HEK293 (cell line): ENCODE measurements at regions not wholly inside any gene's neighbourhood (a gene's known extent, or its start where the extent isn't known, plus 50 kb on each side); places are given as distances from the start of the nearest gene placed in this dataset.
"Not testable (repeated sequence)": the region's sequence is repeated elsewhere in the genome, so short reads cannot be mapped to it uniquely, and the experiment has no call there.

Experiments
- CTCF ChIA-PET: fragments of 350-600 bp; formaldehyde crosslinking; extraction: SDS; loops from one replicate; lab custom pipeline; 2021; ENCODE audit warnings: antibody characterized with exemption; lab: Yijun Ruan, JAX
- POLR2A ChIA-PET: fragments of 300-600 bp; formaldehyde crosslinking; extraction: SDS; loops from one replicate; lab custom pipeline; 2020; ENCODE audit warnings: antibody characterized with exemption, inconsistent platforms; lab: Yijun Ruan, JAX
- H3K27ac ChIP-seq: fragments of 200-500 bp; sonication (Bioruptor generic); 2 replicates; pipeline ENCODE4 v1.5.1; 2014; ENCODE audit warnings: low read depth, low read length, control low read depth, inconsistent platforms; ENCODE audit errors: extremely low read depth
- H3K36me3 ChIP-seq, 2 experiments: fragments of 200-500 bp in 1 of 2; sonication (Bioruptor generic) in 1 of 2; 1 replicate in 1 of 2; 2 replicates in 1 of 2; pipeline ENCODE4 v1.5.1; 2014 to 2017; ENCODE audit warnings: inconsistent platforms in 2 of 2, low read length in 2 of 2; ENCODE audit not compliant: control insufficient read depth in 2 of 2, insufficient read depth in 1 of 2
- H3K4me1 ChIP-seq: fragments of 200-500 bp; sonication (Bioruptor generic); 2 replicates; pipeline ENCODE4 v1.5.1; 2014; ENCODE audit warnings: mild to moderate bottlenecking, low read length, inconsistent platforms; ENCODE audit not compliant: control insufficient read depth, insufficient read depth
- H3K4me3 ChIP-seq: 2 replicates; pipeline ENCODE4 v1.5.1; 2011; ENCODE audit warnings: low read depth, mild to moderate bottlenecking, control low read depth, low read length, moderate library complexity
- H3K9me3 ChIP-seq: fragments of 200-500 bp; sonication (Bioruptor generic); 2 replicates; pipeline ENCODE4 v1.5.1; 2014; ENCODE audit warnings: low read depth, low read length, inconsistent platforms; ENCODE audit not compliant: control insufficient read depth, insufficient read depth
- KLF1 ChIP-seq: fragments of 450-650 bp; formaldehyde crosslinking; IDR thresholded peaks from 2 replicates; pipeline ENCODE4 v1.5.1; 2016; ENCODE audit warnings: missing biosample characterization, missing genetic modification characterization
- MZF1 ChIP-seq: fragments of 450-650 bp; formaldehyde crosslinking; IDR thresholded peaks from 2 replicates; pipeline ENCODE4 v1.5.1; 2017; ENCODE audit warnings: missing biosample characterization, missing genetic modification characterization, borderline replicate concordance
- PRDM6 ChIP-seq: fragments of 450-650 bp; formaldehyde crosslinking; IDR thresholded peaks from 2 replicates; pipeline ENCODE4 v1.5.1; 2017; ENCODE audit warnings: missing biosample characterization, missing genetic modification characterization
- SETDB1 ChIP-seq: IDR thresholded peaks from one replicate; pipeline ENCODE4 v1.6.1; 2017; ENCODE audit warnings: mild to moderate bottlenecking, low read length, moderate library complexity, mixed read lengths; ENCODE audit not compliant: insufficient read length
- SP7 ChIP-seq: fragments of 450-650 bp; formaldehyde crosslinking; IDR thresholded peaks from 2 replicates; pipeline ENCODE4 v1.5.1; 2016; ENCODE audit warnings: missing biosample characterization, missing genetic modification characterization
- TCF7L2 ChIP-seq: IDR thresholded peaks from 2 replicates; pipeline ENCODE4 v1.6.1; 2011; ENCODE audit warnings: low read depth, mild to moderate bottlenecking, inconsistent platforms, low read length, moderate library complexity, borderline replicate concordance
- ZBTB44 ChIP-seq: fragments of 450-650 bp; IDR thresholded peaks from 2 replicates; pipeline ENCODE4 v1.5.1; 2018; ENCODE audit warnings: missing biosample characterization, mild to moderate bottlenecking, missing genetic modification characterization
- ZIC2 ChIP-seq: fragments of 450-650 bp; formaldehyde crosslinking; IDR thresholded peaks from 2 replicates; pipeline ENCODE4 v1.5.1; 2016; ENCODE audit warnings: missing biosample characterization, missing genetic modification characterization
- ZNF140 ChIP-seq: fragments of 450-650 bp; formaldehyde crosslinking; IDR thresholded peaks from 2 replicates; pipeline ENCODE4 v1.5.1; 2016; ENCODE audit warnings: missing biosample characterization, missing genetic modification characterization
- ZNF148 ChIP-seq: fragments of 450-650 bp; formaldehyde crosslinking; IDR thresholded peaks from 2 replicates; pipeline ENCODE4 v1.5.0; 2017; ENCODE audit warnings: missing biosample characterization, missing genetic modification characterization, borderline replicate concordance
- ZNF2 ChIP-seq: fragments of 450-650 bp; formaldehyde crosslinking; IDR thresholded peaks from 2 replicates; pipeline ENCODE4 v1.5.1; 2016; ENCODE audit warnings: missing biosample characterization, missing genetic modification characterization
- ZNF274 ChIP-seq, 2 experiments: fragments of 200-500 bp in 1 of 2; fragments of 450-650 bp in 1 of 2; sonication (Bioruptor generic) in 1 of 2; formaldehyde crosslinking in 1 of 2; IDR thresholded peaks; 2 replicates each; pipeline versions ENCODE4 v1.5.1 to v1.6.1; 2014 to 2016; ENCODE audit warnings: borderline replicate concordance in 1 of 2, inconsistent platforms in 1 of 2, low read length in 1 of 2, missing biosample characterization in 1 of 2, missing genetic modification characterization in 1 of 2
- ZNF473 ChIP-seq: fragments of 450-650 bp; formaldehyde crosslinking; IDR thresholded peaks from 2 replicates; pipeline ENCODE4 v1.5.1; 2017; ENCODE audit warnings: missing biosample characterization, missing genetic modification characterization
- ZNF707 ChIP-seq: fragments of 450-650 bp; formaldehyde crosslinking; IDR thresholded peaks from 2 replicates; pipeline ENCODE4 v1.5.1; 2016; ENCODE audit warnings: missing biosample characterization, missing genetic modification characterization
- ZNF777 ChIP-seq: fragments of 450-650 bp; formaldehyde crosslinking; IDR thresholded peaks from 2 replicates; pipeline ENCODE4 v1.5.1; 2017; ENCODE audit warnings: missing biosample characterization, missing genetic modification characterization, borderline replicate concordance
- ZNF830 ChIP-seq: fragments of 450-650 bp; IDR thresholded peaks from 2 replicates; pipeline ENCODE4 v1.5.0; 2018; ENCODE audit warnings: missing biosample characterization, missing genetic modification characterization, low read depth, mild to moderate bottlenecking, moderate library complexity

- H3K4me1 ChIP-seq, POLR2A ChIA-PET, H3K27ac ChIP-seq, H3K36me3 ChIP-seq, H3K4me3 ChIP-seq, CTCF ChIA-PET, H3K9me3 ChIP-seq: not testable (repeated sequence)
- TF ChIP-seq SETDB1: peak; percentile 73
- peak; percentile 93 for TF ChIP-seq ZNF707 (tag by site-specific recombination)
These were observed 503.1 kb upstream of the SOX9 start for GRCh38 chr17:71617767-71618166.

- no peaks in the 10 kb centered on the region for H3K36me3 ChIP-seq
- 0 out of 2 replicates have a peak, but pooled peaks cover 2% of the 10 kb centered on the region for H3K4me1 ChIP-seq
- H3K4me3 ChIP-seq: no peak overlapping the region
- POLR2A ChIA-PET: no interaction called here
- TF ChIP-seq KLF1 (tag by site-specific recombination) (no peak), PRDM6 (no peak), ZNF148 (no peak), MZF1 (tag by site-specific recombination) (no peak)
- H3K9me3 ChIP-seq: no peaks in the 10 kb centered on the region
- CTCF ChIA-PET: interaction anchor here (0.6 to 0.7 kb wide), 3 partner anchors 674 to 1577 kb away, joined by 4 to 5 read pairs (median 4); no protein-coding TSS in a partner anchor
- H3K27ac ChIP-seq: no peak overlapping the region
These were observed 495.5 kb upstream of the SOX9 start for GRCh38 chr17:71625330-71625729.

GRCh38 chr17:71628306-71628705 lies 492.5 kb upstream of the SOX9 start:
- no peak overlapping the region for H3K4me3 ChIP-seq
- H3K9me3 ChIP-seq: no peaks in the 10 kb centered on the region
- POLR2A ChIA-PET: no interaction called here
- no peak for TF ChIP-seq ZNF830 (tag by site-specific recombination)
- no peak overlapping the region for H3K27ac ChIP-seq
- H3K4me1 ChIP-seq: peaks cover 20% of the 10 kb centered on the region
- CTCF ChIA-PET: interaction anchor here (0.7 kb wide), 1 partner anchor 9 kb away, joined by 3 read pairs; no protein-coding TSS in a partner anchor
- H3K36me3 ChIP-seq: no peaks in the 10 kb centered on the region

GRCh38 chr17:71631483-71631882 lies 489.3 kb upstream of the SOX9 start:
- ChIA-PET CTCF (interaction anchor here (1.0 kb wide), 1 partner anchor 126 kb away, joined by 4 read pairs; no protein-coding TSS in a partner anchor), POLR2A (no interaction called here)
- TF ChIP-seq ZNF2 (tag by site-specific recombination) (no peak), SP7 (tag by site-specific recombination) (0 out of 2 replicates have a peak, but pooled peaks have one; percentile 11), ZNF140 (no peak)

GRCh38 chr17:71632328-71632727 lies 488.5 kb upstream of the SOX9 start:
- peak overlapping the region; percentile 13; the same call in 1 of the 2 replicates for H3K27ac ChIP-seq
- H3K9me3 ChIP-seq: no peaks in the 10 kb centered on the region
- no peaks in the 10 kb centered on the region for H3K36me3 ChIP-seq
- CTCF ChIA-PET: interaction anchor here (1.0 kb wide), 1 partner anchor 125 kb away, joined by 4 read pairs; no protein-coding TSS in a partner anchor
- H3K4me1 ChIP-seq: peaks cover 21% of the 10 kb centered on the region
- no peak overlapping the region for H3K4me3 ChIP-seq
- POLR2A ChIA-PET: interaction anchor here (0.5 kb wide), 1 partner anchor 528 kb away, joined by 3 read pairs; no protein-coding TSS in a partner anchor
- TF ChIP-seq ZIC2 (tag by site-specific recombination) (no peak), ZNF473 (tag by site-specific recombination) (no peak), ZBTB44 (tag by site-specific recombination) (peak; percentile 65; the same call in 1 of the 2 replicates), TCF7L2 (peak; percentile 99), ZNF274 (IDR thresholded peaks at IDR 0.05; ENCODE audit: low read length) (no peak), ZNF274 (tag by site-specific recombination; IDR thresholded peaks at IDR 0.05; ENCODE audit: borderline replicate concordance) (no peak), ZNF777 (no peak)

More at GRCh38 chr17:71631483-71631882, 489.3 kb upstream of the SOX9 start:
- Histone ChIP-seq H3K9me3 (no peaks in the 10 kb centered on the region), H3K36me3 (no peaks in the 10 kb centered on the region), H3K27ac (no peak overlapping the region), H3K4me3 (no peak overlapping the region), H3K4me1 (peaks cover 21% of the 10 kb centered on the region)
